WERI-Rb-1 (cell line): ENCODE measurements at regions not wholly inside any gene's neighbourhood (a gene's known extent, or its start where the extent isn't known, plus 50 kb on each side); places are given as distances from the start of the nearest gene placed in this dataset.

Experiments used
- DNase-seq: peaks from one replicate; pipeline ENCODE4 v3.0.0-alpha.2; 2020
- H3K27ac ChIP-seq: fragments of 250-450 bp; sonication (Bioruptor Pico); 2 replicates; pipeline ENCODE4 v1.5.1; 2020; ENCODE audit warnings: mild to moderate bottlenecking, moderate library complexity
- H3K27me3 ChIP-seq: fragments of 250-450 bp; sonication (Bioruptor Pico); 2 replicates; pipeline ENCODE4 v1.5.1; 2021; ENCODE audit warnings: mild to moderate bottlenecking, low read depth, moderate library complexity; ENCODE audit not compliant: insufficient read depth, severe bottlenecking
- H3K36me3 ChIP-seq: fragments of 250-450 bp; sonication (Bioruptor Pico); 2 replicates; pipeline ENCODE4 v1.5.1; 2020; ENCODE audit warnings: mild to moderate bottlenecking, moderate library complexity
- H3K4me3 ChIP-seq: 2 replicates; pipeline ENCODE4 v1.5.1; 2011; ENCODE audit warnings: low read depth, mild to moderate bottlenecking, control low read depth, low read length
- H3K9me3 ChIP-seq: fragments of 250-450 bp; sonication (Bioruptor Pico); 2 replicates; pipeline ENCODE4 v1.5.1; 2021; ENCODE audit warnings: mild to moderate bottlenecking, moderate library complexity; ENCODE audit not compliant: severe bottlenecking
- TF ChIP-seq, protein P1 (sequence below): IDR thresholded peaks from 2 replicates; pipeline ENCODE4 v1.5.1; 2011; ENCODE audit warnings: low read depth, mild to moderate bottlenecking, control low read depth, inconsistent platforms, low read length

DNA sequence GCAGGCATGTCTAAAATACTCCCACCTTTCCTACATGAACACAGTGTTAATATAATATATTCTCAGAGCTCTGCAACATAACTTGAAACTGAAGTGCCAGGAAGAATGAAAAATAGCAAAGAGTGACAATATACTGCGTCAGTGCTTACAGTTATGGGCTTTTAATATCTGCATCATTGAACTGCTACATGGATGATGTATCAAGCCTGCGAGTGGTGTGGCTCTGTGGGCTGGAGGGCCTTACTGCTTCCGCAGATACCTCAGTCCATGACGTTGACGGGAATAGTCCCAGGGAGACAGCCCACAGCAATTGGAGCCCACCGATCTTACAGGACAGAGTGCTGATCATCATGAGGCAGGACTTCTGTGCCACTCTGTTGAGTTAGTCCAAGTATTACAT is 727.0 kb downstream of the NR2F2 start:
- DNase-seq, result no peak
- Histone ChIP-seq H3K9me3 (no peaks in the 10 kb centered on the region), H3K27ac (no peak overlapping the region), H3K27me3 (peaks cover 4% of the 10 kb centered on the region), H3K4me3 (no peak overlapping the region), H3K36me3 (no peaks in the 10 kb centered on the region)
- TF ChIP-seq, protein P1, sequence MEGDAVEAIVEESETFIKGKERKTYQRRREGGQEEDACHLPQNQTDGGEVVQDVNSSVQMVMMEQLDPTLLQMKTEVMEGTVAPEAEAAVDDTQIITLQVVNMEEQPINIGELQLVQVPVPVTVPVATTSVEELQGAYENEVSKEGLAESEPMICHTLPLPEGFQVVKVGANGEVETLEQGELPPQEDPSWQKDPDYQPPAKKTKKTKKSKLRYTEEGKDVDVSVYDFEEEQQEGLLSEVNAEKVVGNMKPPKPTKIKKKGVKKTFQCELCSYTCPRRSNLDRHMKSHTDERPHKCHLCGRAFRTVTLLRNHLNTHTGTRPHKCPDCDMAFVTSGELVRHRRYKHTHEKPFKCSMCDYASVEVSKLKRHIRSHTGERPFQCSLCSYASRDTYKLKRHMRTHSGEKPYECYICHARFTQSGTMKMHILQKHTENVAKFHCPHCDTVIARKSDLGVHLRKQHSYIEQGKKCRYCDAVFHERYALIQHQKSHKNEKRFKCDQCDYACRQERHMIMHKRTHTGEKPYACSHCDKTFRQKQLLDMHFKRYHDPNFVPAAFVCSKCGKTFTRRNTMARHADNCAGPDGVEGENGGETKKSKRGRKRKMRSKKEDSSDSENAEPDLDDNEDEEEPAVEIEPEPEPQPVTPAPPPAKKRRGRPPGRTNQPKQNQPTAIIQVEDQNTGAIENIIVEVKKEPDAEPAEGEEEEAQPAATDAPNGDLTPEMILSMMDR, result no peak

DNA sequence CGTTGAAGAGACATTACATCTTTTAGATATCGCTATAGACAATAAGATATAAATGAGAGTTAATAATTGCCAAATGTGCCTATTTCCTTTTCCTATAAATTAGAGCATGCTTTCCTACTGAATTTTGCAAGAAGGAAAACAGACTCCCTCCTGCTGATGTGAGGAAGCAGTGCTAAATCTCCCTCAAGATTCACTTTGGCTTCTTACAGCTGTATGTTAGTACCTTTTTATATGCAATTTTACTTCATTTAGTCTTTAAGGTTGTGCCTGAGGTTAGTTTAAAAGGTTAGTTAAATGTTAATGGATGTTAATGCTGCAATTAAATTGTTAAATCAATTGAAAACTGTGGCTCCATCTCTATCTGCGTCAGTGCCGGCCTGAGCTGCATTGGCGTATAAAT is 728.8 kb downstream of the NR2F2 start:
- Histone ChIP-seq H3K4me3 (no peak overlapping the region), H3K27ac (no peak overlapping the region), H3K27me3 (peaks cover 8% of the 10 kb centered on the region), H3K36me3 (no peaks in the 10 kb centered on the region), H3K9me3 (no peaks in the 10 kb centered on the region)
- no peak for DNase-seq
- TF ChIP-seq, protein P1, result no peak

DNA sequence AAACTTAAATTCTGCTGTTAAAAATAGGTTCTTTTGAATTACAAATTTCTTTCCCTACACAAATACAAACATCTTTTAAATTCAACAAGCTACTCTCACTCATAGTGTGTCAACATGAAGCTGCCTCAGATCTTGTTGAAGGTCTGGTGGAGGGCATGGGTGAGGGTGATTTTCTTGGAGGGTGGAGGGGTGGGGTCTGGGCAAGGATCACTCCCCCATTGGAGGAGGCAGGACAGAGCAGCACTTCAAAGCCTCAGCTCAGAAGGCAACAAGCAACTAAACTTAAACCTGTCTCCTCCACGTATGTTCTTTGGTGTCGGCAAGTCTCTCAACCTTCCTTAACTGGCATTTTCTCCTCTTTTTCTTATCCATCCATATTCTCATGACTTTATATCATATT is 730.9 kb downstream of the NR2F2 start:
- no peaks in the 10 kb centered on the region for H3K9me3 ChIP-seq
- H3K36me3 ChIP-seq, result no peaks in the 10 kb centered on the region
- no peak overlapping the region for H3K4me3 ChIP-seq
- peaks cover 10% of the 10 kb centered on the region for H3K27me3 ChIP-seq
- DNase-seq, result no peak
- TF ChIP-seq, protein P1, result no peak
- H3K27ac ChIP-seq, result no peak overlapping the region

DNA sequence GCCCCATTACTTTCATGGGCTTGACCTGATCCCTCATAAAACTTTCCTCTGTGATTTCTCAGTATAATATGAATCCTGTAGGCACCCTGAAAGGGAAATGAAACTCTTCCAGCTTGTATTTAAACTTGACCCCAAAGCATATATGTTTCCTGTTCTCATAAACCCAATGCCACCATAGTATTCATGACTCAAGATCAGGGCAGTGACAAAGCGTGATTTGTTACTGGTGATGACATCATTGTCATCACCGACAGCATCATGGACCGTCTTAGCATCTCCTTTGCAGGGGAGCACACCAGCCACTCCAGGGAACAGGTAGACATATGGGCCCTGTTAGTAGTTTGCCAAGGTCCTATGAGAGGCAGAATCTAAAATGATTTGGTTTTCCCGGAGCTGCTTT is 741.2 kb downstream of the NR2F2 start:
- Histone ChIP-seq H3K36me3 (no peaks in the 10 kb centered on the region), H3K4me3 (no peak overlapping the region), H3K27me3 (peaks cover 27% of the 10 kb centered on the region), H3K27ac (no peak overlapping the region), H3K9me3 (no peaks in the 10 kb centered on the region)
- TF ChIP-seq, protein P1, result no peak
- no peak for DNase-seq

DNA sequence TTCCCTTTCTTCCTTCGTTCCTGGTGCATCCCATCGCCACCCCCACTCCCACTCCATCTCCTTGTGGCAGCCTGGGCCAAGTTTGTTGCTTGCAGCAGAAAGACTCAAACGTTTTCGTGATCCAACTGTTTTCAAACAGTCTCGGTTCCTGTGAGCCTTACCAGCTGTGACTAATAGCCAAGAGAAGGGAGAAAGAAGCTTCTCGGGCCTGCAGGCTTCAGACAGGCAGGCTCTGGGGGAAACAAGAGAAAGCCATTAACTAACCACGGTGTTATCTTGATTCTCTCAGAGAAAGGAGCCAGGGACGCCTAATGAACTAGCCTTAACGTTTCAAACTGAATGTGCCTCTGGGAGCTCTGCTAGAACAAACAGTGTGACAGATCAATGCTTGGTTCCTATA is 742.0 kb downstream of the NR2F2 start:
- TF ChIP-seq, protein P1, result no peak
- Histone ChIP-seq H3K36me3 (no peaks in the 10 kb centered on the region), H3K27me3 (peaks cover 27% of the 10 kb centered on the region), H3K27ac (no peak overlapping the region), H3K4me3 (no peak overlapping the region), H3K9me3 (no peaks in the 10 kb centered on the region)
- no peak for DNase-seq

DNA sequence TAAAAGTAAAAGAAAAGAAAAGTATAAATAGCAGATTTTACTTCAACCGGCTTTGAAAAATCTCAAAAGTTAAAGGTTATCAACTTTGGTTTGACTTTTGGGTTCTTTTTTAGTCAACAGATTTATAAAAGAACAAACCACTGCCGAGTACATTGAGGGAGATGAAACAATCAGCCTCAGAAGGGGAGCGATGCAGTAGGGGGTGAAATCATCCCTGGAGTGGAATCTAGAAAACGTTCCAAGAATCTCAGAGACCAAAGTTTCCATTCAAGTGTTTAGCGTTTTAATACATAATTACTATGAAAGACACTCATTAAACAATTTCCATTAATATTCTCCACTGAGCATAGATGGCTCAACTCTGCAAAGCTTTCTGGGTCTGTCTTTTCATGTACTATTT is 745.5 kb downstream of the NR2F2 start:
- Histone ChIP-seq H3K4me3 (no peak overlapping the region), H3K27me3 (peaks cover 26% of the 10 kb centered on the region), H3K9me3 (no peaks in the 10 kb centered on the region), H3K27ac (no peak overlapping the region), H3K36me3 (no peaks in the 10 kb centered on the region)
- TF ChIP-seq, protein P1, result no peak
- DNase-seq, result no peak
